ENCODE measurements at regions not wholly inside any gene's neighbourhood (a gene's known extent, or its start where the extent isn't known, plus 50 kb on each side); places are given as distances from the start of the nearest gene placed in this dataset.

GRCh38 chr18:61729322-61729721 is 163.5 kb downstream of the RNF152 start:
- Histone ChIP-seq H3K4me3 (no peak overlapping the region), H3K36me3 (no peaks in the 10 kb centered on the region), H3K9me3 (ENCODE audit: low read depth) (no peaks in the 10 kb centered on the region), H3K27me3 (no peaks in the 10 kb centered on the region), H3K27ac (no peak overlapping the region), H3K4me1 (ENCODE audit: low read depth) (peaks cover 4% of the 10 kb centered on the region)
- DNase-seq (ENCODE audit: low read depth in 1 of 2, low spot score in 1 of 2) = no peak
- no peak for TF ChIP-seq CTCF (IDR thresholded peaks at IDR 0.05; ENCODE audit: low read depth, low read length)

DNA sequence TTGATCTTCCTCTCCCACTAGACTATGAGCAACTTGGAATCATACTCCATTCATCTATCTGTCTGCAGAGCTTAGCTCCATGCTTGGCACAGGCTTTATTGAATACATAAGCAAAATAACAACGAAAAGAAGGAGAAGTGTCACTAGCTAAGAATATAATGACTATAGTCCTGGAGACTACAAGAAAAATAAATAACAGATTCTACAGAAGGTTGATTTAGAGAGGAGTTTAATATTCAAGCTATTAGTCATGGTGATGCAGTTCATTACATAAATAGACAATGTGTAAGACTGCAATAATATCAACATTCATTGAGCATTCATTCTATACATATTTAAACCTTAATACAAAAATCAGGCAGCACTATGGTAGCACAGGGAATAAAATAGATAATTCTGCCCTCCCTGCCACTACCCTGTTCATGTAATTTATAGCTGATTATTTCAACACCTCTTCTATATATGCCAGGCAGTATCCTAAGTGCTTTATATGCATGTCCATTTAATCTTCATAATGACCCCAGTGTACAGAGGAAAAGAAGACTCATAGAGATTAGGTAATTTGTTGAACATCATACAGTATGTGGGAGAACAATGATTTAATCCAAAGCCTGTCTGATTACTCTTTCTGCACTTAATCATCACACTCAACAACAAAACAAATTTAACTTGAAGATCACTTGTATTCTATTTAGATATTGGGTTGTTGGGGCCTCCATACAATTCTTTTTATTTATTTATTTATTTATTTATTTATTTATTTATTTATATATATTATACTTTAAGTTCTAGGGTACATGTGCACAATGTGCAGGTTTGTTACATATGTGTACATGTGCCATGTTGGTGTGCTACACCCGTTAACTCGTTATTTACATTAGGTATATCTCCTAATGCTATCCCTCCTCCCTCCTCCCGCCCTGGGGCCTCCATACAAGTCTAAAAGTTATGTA is 165.3 kb downstream of the RNF152 start:
- Histone ChIP-seq H3K36me3 (no peaks in the 10 kb centered on the region), H3K9me3 (ENCODE audit: low read depth) (no peaks in the 10 kb centered on the region), H3K27me3 (no peaks in the 10 kb centered on the region), H3K27ac (no peak overlapping the region), H3K4me3 (no peak overlapping the region), H3K4me1 (ENCODE audit: low read depth) (no peaks in the 10 kb centered on the region)
- TF ChIP-seq CTCF (IDR thresholded peaks at IDR 0.05; ENCODE audit: low read depth, low read length) = no peak
- DNase-seq (ENCODE audit: low read depth in 1 of 2, low spot score in 1 of 2) = no peak

- no peak overlapping the region for H3K27ac ChIP-seq
- no peaks in the 10 kb centered on the region for H3K4me1 ChIP-seq (ENCODE audit: low read depth)
- no peak for DNase-seq (ENCODE audit: low read depth in 1 of 2, low spot score in 1 of 2)
- no peaks in the 10 kb centered on the region for H3K9me3 ChIP-seq (ENCODE audit: low read depth)
- TF ChIP-seq CTCF (IDR thresholded peaks at IDR 0.05; ENCODE audit: low read depth, low read length) = no peak
- H3K4me3 ChIP-seq = no peak overlapping the region
- H3K36me3 ChIP-seq = no peaks in the 10 kb centered on the region
- no peaks in the 10 kb centered on the region for H3K27me3 ChIP-seq
Observed at GRCh38 chr18:61724532-61724931, 168.3 kb downstream of the RNF152 start.

DNA sequence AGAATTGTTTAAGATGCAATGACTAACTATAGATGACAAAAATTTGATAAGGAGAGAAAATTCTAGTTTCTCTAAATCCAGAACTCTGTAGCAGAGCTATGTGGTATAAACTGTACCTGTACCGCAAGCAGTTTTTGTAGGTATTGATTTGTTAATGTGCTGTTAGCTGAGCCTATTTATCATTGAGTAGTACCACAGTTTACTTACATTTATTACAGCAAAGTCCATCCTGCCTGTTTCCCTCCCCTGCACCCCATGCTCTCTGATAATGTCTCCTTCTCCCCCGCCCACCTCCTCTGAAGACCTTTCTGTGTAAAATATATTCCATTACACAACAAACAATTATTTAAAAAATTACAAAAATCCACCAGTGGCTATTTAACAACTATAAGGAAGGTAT is 170.6 kb downstream of the RNF152 start:
- no peaks in the 10 kb centered on the region for H3K9me3 ChIP-seq (ENCODE audit: low read depth)
- no peak for DNase-seq (ENCODE audit: low read depth in 1 of 2, low spot score in 1 of 2)
- H3K36me3 ChIP-seq = no peaks in the 10 kb centered on the region
- H3K27me3 ChIP-seq = no peaks in the 10 kb centered on the region
- no peak for TF ChIP-seq CTCF (IDR thresholded peaks at IDR 0.05; ENCODE audit: low read depth, low read length)
- H3K4me1 ChIP-seq (ENCODE audit: low read depth) = no peaks in the 10 kb centered on the region
- H3K4me3 ChIP-seq = no peak overlapping the region
- no peak overlapping the region for H3K27ac ChIP-seq

DNA sequence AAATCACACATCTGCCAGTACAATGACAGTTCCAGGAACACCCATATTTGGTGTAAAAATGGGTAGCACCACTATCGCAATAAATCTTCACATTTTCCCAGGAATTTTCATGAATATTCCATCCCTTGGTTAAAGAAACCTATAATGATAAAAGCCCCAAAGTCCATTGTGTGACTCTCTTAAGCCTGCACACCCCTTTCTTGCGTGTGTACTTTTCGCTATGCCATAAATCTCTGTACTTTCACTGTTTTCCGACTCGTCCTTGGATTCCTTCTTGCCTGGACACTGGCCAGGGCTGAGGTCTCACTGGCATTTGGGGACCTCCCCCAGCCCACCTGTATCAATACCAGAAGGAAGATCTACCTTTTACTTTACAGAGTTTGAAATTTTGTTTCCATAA is 172.3 kb downstream of the RNF152 start:
- no peak overlapping the region for H3K4me3 ChIP-seq
- no peaks in the 10 kb centered on the region for H3K36me3 ChIP-seq
- TF ChIP-seq CTCF (IDR thresholded peaks at IDR 0.05; ENCODE audit: low read depth, low read length) = no peak
- no peaks in the 10 kb centered on the region for H3K4me1 ChIP-seq (ENCODE audit: low read depth)
- no peaks in the 10 kb centered on the region for H3K27me3 ChIP-seq
- no peak overlapping the region for H3K27ac ChIP-seq
- no peaks in the 10 kb centered on the region for H3K9me3 ChIP-seq (ENCODE audit: low read depth)
- DNase-seq (ENCODE audit: low read depth in 1 of 2, low spot score in 1 of 2) = no peak

All from cardiac muscle cell (in vitro differentiated cells and primary cell).